GM18870 (cell line): ENCODE measurements at regions not wholly inside any gene's neighbourhood (a gene's known extent, or its start where the extent isn't known, plus 50 kb on each side); places are given as distances from the start of the nearest gene placed in this dataset.
"Not testable (repeated sequence)": the region's sequence is repeated elsewhere in the genome, so short reads cannot be mapped to it uniquely, and the experiment has no call there.

ENCODE experiments used
- ATAC-seq: cut with Tn5 transposase; IDR thresholded peaks from one replicate; pipeline ENCODE4 v1.9.1; 2021; ENCODE audit warnings: moderate library complexity; ENCODE audit not compliant: unreplicated experiment

DNA sequence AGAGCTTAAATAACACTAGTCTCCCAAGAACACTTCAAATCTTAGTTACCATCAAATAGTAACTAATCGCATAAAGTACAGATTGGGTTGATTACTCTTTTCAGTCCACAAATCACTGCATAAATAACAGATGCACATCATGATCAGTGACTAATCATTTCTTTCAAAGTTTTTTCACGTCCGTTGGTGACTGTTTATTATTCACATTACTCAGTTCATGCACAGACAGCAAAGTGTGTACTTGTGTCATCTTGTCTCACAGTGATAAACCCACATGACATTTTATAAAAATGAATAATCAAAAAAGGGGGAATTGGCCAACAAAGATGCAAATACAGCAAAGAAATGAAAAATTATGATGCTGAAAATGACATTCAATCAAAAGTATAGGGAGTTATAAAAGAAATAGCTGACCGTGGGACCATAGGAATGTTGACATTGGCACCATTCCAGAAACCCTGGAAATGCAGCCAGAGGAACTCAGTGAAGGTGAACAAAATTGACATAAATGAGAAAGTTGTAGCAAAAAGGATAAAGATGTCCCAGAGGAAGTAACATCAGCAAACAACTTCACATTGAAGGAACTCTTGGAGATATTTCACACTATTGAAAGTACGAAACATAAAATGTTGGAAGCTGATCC lies 161.5 kb downstream of the SOX3 start:
- ATAC-seq, result no peak

DNA sequence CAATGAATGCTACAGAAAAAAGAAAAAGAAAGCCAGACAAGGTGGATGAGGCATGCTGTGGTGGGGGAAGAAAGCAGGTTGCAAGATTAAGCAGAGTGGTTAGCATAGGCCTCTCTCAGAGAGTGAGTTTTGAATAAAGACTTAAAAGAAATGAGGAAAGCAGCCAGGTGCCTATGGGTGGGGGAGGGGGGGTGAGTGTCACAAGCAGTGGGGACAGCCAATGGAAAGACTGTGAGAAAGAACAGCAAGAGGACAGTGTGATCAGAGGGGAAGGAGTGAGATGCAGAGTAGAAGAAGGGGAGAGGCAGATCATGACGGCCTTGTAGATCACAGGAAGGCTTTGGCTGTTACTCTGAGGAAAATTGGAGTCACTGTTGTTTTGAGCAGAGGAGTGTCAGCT lies 162.5 kb downstream of the SOX3 start:
- no peak for ATAC-seq

DNA sequence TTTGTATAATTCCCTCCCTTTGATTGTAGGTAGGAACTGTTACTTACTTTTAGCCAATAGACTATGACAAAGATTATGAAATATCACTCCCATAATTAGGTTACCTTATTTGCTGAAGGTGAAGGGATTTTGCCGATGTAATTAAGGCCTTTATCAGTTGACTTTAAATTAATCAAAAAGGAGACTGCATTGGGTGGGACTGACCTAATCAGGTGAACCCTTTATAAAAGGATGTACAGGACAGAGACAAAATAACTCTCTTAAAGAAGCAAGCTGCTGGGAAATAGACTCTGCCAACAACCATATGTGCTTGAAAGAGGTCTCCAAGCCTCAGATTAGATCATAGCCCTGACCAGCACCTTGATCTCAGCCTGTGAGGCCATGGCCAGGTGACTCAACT lies 167.6 kb downstream of the SOX3 start:
- no peak for ATAC-seq

DNA sequence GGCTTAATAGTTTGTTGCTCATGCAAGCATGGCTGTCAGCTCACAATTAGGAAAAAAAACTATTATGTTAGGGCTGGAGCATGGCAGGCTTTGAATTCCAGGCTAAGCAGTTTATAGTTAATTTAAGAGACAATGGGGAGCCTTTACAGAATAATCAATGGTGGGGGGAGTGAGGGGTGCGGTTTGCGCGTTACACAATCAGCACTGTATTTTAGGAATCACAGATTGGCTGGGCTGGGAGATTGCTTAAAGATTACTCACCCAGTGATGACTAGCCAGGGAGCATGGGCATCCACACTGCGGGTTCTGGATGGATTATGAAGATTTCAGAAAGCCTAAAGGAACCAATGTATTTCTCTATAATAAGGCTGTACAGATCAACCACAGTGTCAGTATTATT lies 186.6 kb downstream of the SOX3 start:
- ATAC-seq, result no peak

DNA sequence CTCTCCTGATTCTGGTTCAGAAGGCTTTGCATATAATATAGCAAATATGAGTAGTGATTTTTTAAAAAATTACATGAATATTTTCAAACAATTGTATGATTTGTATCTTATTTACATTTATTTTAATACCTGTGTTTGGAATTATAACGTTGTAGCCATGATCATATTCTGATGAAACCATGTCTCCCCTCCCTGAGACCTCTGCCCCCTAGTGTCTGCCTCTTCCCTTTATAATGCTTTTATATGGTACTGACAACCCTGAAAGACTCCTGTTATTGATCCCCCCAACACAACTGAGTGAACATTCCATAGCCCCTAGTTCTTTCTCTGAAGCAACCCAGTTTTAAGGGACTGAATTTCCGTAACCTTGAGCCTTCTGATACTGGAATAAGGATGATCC lies 187.4 kb downstream of the SOX3 start:
- ATAC-seq, result no peak

DNA sequence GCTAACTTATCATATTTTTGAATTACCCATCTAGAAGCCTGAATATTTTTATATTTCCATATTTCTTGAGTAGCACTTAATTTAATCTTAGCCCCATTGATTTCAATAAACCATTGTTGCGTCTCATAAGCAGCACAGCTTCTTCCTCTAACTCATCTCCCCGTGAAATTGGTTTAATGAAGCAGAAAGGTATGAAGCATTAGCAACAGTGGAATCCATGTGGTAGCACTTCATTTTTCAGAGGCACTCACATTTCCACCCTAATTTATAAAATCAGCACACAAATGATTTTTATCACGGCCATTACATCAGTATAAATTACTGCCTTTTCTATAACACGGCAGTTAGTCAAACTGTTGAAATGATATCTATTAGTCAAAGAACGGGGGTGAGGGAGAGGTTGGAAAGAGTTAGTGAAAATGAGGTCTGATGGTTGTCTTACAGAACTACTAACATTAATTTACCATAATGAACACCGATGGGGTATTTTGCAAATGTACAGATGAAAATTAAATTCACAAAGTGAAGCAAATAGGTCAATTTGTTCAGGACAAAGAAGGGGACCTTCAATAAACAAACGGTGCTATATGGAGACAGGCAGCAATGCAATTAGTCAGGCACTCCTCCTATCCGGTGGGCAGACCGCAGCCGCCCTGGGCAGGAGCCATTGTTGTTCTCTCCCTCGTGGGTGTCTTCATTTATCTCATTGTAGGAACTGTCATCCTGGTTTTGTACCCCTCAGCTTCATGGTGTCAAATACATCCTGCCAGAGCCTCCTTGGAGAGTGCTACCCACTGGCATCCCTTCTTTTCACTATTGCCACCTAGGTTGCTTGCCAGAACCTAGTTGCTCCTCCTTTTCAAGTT lies 205.7 kb downstream of the SOX3 start:
- ATAC-seq, result no peak

DNA sequence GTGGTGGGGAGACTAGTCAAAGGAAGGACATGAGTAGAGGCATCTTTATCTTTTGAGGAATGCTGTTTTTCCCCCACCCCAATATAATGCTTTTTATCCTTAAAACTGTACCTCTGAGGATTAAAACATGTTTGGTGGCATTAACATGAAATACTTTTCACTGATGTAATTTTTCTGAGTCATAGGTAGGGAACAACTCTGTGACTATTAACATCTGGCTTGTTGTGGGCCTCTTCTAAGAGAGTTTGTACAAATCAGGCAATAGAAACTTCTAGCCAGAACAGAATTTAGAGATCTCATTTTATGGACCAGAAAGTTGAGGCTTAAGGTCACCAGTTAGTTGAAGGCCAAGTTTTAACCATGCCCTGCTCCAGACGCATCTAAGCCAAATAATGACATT lies 207.6 kb downstream of the SOX3 start:
- ATAC-seq, result no peak

DNA sequence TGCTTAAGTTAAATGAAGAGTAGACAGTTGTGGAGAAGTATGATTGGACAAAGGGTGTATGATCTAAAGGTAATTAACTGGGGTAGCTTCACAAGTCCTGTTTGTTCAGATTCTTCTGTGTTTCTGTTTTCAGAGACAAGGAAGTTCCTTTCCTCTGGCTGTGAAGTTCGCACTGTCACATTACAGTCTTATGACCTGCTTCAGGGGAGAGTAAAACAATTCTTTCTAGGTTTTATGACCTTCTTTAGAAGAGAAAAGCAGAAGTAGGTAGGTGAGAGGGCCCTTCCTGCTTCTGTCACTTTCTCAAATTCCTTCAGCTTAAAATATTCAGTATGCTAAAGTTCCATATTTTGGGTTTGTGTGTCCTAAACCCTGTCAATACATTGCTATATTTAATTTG lies 211.9 kb downstream of the SOX3 start:
- ATAC-seq, result no peak

DNA sequence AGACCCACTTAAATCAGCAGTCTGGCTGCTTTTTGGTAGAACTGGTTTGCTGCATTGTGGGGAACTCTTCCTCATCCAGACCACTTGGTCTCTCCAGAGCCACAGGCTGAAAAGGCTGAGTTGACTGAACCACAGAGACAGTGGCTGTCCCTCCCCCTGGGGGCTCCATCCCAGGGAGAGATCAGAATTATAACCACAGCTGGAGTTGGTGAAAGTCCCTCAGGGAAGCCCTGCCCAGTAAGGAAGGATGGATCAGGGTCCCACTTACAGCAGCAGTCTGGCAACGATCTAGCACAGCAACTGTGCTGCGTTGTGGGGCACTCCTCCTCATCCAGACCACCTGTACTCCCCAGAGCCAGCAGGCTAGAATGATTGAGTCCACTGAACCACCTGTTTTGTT lies 212.7 kb downstream of the SOX3 start:
- ATAC-seq, result no peak

DNA sequence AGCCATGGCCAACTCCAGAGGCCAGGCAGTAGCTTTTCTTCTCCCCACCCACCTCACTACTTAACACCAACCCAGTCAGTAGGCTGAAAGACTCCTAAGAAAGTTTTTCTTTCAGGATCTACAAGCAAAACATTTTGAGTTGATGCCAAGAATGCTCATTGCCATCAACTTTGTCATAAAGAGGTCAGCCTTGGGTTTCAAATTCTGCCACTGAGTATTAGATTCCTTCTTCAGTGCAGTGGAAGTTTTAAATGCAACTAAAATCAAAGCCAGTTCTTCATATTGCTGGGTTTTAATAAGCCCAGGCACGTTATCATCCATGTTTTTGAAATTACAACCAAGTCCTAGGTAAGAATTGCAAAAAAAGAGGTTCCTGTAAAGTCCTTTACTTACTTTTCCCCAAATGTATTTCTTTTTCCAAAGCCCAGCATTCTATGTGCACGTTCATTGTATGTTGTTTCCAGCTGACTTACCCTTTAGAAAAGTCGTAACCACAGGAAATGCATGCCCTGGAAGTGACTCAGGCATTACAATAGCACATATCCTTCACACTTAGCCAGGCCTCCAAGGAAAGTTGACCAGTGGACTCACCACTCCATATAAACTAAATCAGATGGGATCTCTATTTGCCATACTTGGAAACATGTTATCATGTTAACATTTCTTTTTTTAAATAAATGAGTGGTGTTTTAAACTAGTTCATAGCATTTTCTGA lies 229.9 kb downstream of the SOX3 start:
- ATAC-seq, result no peak

DNA sequence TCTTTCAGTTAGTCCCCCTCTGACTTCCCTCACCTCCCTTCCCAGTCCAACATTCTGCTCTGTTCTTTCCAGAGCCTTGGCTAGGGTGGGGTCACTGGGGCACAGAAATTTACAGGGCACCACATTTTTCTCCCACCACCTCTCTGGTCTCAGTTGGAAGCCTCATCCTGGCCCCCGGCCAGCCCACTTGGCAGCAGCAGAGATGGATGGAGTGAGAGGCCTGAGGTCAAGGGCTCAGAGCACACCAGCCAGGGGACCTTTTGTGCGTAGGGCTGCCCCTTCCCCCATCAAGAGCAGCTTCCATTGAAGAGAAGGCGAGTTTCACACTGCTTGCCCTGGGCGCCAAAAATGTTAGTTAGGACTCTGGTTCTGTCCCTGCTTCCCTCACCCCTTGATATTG lies 230.9 kb downstream of the SOX3 start:
- no peak for ATAC-seq

DNA sequence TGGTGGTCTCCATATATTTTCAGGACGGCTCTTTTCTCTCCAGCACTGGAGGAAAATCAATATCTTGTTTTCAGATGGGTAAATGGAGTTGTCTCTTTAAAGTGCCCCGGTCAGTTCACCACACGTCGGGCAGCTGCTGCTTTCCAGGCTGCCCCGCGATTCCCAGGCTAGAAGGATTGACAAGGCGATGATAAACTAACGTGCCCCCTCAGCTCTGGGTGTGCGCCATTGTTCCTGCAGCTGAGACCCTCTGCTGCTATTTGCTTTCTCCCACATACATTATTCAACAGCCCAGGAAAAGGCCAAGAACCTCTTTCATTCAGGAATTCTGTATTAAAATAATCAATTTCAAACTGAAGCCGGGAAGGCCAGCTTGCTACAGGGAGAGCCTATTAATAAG lies 254.5 kb downstream of the SOX3 start:
- no peak for ATAC-seq

DNA sequence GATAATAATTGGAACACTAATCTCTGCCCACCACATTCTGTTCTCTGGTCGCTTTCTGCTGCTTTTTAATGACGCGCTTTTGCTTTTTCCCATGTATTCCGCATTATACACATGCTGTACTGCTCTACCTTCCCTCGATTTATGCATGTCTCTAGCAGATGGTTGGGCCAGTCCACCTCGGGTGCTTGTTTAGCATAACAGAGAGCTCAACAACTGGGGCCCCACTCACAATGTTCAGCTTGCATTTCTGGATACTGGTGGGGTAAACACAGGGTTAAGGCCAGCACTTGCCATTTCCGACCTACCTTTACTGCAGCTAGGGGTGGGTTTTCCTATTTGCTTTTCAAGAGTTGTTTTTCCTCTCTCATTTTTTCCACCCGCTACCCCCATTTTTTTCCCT lies 255.8 kb downstream of the SOX3 start:
- no peak for ATAC-seq

DNA sequence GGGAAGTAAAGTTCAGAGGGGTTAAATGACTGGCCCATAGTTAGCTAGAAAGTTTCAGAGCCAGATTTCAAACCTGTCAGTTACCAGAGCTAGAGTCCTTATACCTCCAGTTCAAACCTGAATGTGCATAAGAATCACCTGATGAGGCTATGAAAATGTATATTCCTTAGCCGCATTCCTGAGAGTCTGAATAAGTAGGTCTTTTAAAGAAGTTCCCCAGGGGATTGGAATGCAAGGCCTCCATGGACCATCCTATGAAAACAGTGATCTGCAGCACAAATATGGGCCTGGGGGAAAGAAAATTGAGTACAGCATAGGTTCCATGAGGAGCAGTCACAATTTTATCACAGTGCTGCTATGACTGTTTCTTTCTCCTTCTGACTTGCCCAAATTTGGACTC lies 263.9 kb upstream of the CXorf66 start:
- no peak for ATAC-seq

DNA sequence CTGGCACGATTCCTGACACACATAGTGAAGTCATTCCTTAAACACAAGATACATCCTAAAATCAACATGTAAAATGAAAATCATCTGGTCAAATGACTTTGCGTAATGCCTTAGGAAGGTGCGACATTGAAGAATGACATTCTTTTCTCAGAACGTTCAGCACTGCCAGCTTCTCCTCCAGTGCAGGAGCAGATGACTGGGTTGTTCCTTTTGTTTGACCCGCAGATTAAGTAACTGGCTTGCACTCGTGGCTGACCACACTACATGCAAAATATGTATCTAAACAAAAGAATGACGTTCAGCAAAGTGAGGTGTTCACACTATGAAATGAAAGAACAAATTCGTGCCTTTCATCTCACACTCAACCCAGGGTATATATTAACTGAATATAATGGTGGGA lies 260.7 kb upstream of the CXorf66 start:
- ATAC-seq, result not testable (repeated sequence)

DNA sequence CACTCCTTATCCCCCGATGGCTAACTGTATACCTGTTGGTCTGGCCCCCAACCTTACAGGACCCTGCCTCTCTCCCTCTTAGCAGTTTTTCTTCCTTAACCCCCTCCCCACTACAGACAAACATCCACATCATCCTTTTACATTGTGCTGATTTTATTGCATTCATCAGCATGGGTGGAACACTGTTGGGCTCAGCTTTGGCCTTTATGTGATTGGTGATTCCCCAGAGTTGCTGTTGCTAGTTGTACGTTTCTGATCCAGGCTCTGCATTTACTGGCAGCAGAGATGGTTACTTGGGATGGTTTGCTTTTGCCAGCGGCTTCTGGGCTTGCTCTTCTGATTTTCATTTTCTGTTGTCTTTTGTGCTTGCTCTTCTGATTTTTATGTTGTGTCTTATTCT lies 250.6 kb upstream of the CXorf66 start:
- ATAC-seq, result not testable (repeated sequence)

DNA sequence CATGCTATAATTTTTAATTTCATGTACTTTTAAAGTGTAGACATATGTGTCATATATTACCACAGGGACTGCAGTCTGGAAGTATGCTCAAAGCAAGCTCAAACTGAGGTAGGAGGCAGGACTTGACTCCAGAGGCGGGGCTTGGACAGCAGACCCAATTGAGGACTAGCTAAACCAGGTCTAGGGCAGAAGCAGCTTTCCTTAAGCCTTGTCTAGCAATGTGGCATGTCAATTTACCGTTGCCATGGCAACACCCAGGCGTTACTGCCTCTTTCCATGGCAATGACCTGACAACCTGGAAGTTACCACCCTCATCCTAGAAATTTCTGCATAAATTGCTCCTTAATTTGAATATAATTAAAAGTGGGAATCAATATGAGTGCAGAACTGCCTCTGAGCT lies 249.2 kb upstream of the CXorf66 start:
- ATAC-seq, result not testable (repeated sequence)

DNA sequence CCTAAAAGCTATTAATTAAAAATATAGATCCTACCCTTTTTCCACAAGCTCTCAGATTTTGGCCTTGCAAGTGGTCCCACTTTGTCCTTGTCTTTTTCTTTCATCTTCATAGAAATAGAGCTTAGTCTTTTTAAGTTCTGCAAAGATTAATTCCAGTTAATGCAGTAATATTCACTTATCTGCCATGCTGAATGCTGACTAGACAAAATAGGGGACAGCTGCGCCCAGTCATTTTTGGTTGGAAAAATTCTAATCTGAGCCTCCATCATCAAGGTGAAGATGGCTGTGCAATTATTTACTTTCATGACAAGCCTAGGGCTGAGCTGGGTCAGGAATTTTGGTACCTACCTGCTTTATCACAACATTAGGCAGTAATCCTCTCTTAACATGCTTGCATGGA lies 241.3 kb upstream of the CXorf66 start:
- ATAC-seq, result no peak

DNA sequence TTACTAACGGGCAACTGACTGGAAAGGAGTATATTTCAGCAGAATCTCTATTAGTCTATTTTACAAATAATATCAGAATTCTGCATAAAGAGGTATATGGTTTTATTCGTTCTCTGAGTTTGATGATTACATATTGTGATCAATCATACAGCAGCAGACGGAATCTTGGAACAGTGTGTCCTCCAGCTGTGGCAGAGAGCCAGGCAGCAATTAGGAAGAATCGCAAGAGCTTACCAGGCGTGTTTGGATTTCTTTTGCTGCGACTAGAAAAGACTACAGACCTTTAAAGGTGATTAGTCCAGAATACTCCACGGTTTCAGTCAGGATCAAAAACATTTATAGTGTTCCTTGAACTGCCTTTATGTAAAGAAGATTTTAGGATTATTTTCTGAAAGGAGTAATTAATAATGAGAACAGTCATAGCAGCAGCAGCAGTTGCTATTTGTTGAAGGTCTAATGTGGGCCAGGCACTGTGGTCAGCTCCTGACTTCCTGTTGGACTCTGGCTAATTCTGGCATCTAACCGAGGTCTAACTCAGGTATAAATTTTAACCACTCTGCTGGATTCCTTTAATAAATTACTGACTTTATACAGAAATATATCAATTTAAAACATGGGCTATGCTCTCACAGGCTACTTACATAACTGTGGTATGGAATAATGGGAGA lies 225.3 kb upstream of the CXorf66 start:
- no peak for ATAC-seq

DNA sequence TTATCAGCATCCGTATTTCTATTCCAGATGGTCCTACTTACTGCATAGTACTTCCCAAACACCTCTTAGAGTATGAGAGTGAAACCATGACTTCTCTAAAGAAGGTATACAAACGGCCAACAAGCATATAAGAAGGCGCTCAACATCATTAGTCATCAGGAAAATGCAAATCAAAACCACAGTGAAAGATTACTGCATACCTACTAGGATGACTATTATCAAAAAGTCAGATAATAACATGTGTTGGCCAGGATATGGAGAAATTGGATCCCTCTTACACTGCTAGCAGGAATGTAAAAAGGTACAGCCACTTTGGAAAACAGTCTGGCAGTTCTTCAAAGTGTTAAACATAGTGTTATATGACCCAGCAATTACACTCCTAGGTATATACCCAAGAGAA lies 215.3 kb upstream of the CXorf66 start:
- no peak for ATAC-seq

DNA sequence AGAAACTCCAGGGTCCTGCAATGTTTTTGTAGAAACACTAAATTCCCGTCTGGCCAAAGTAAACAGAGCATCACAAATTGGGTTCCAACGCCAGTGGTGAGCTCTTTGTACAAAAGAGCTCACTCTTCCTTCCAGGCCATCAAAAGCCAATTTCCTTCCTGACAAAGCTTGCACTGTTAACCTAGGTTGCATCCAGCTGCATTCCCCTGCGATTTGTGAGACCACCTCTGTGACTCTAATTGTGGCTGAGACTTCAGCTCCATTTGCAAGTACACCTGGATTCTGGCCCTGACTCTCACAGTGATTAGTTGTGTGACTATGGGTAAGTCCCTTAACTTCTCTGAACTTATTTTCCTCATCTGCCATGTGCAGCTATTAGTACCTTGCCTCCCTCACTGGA lies 212.5 kb upstream of the CXorf66 start:
- ATAC-seq, result no peak
